8988T (cell line): ENCODE measurements at regions not wholly inside any gene's neighbourhood (a gene's known extent, or its start where the extent isn't known, plus 50 kb on each side); places are given as distances from the start of the nearest gene placed in this dataset.

Source experiments
- DNase-seq: peaks from one replicate; pipeline ENCODE4 v3.0.0; 2011

DNA sequence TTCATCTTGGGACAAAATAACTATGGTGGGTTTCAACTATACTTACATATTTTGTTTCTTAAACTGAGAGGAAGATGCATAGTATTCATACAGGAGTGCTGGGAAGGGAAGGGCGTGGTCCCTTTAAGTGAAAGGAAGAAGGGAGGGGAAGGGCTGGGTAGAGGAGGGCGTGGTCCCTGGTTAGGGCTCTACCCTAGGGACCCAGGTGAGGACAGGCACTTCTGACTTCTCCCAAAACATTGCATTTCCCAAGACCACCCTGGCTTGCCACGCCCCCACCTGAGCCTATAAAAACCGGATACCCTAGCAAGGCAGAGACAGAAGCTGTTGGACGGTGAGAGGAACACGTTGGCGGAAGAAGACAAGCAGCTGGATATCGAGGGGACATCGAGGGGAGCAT lies 157.6 kb upstream of the PLXNA4 start:
- no peak for DNase-seq

DNA sequence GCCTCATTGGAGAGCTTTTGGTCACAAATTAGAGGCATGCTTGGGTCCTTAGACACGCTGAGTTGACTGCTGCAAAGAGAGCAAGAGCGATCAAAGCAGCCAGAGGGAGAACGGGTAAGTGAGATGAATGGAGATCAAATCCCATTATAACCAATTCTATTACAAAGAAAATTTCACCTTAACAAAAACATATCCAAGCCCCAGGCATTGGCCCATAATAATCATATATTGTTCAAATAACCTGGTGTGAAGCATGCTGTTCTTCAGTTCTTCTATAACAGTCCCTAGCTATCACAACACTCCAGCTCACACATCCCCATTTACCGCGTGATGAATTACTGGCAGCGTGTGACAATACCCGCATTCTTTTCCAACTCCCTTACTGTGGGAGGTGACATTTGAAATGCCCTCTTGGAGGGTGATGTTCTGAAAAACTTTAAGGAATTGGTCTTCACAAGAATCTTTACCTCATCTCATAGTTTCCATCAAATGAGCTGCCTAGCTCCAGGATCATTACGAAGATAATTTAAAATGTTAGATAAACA lies 156.1 kb upstream of the PLXNA4 start:
- no peak for DNase-seq

DNA sequence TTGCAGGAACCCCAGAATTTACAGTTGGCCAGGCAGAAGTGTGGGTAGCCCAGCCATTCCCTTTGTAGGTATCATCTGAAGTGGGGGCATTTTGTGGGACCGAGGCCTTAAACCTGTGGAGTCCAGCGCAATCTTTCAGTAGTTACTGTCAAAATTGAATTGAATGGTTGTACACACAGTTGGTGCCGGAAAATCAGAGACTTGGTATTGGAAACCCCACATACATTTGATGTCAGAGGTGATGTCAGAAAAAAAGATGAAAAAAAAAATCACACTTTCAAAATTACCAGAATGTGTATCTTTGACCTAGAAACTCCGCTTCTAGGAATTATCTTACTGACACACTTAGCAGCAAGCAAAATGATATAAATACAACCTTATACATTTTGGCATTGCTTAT lies 153.8 kb upstream of the PLXNA4 start:
- no peak for DNase-seq

DNA sequence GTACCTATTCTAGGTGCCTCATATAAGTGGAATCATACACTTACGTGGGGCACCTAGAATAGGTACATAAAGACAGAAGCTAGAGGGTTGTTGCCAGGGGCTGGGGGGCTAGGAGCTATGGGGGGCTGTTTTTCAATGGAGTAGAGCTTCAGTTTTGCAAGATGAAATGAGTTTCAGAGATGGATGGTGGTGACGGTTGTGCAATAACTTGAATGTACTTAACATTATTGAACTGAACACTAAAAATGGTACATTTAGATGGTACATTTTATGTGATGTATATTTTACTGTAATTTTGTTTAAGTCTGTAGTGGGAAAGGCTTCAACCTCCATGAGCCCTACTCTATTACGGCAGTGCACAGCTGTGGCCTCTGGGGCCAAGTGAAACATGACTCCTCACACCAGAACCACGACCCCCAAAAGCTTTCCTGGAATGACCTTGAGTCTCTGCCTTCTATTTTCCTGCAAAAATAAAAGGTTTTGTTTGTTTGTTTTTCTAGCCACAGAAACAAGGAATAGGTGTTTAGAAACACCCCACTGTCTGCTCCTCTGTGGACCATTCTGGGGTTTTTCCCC lies 147.3 kb upstream of the PLXNA4 start:
- DNase-seq, result no peak

DNA sequence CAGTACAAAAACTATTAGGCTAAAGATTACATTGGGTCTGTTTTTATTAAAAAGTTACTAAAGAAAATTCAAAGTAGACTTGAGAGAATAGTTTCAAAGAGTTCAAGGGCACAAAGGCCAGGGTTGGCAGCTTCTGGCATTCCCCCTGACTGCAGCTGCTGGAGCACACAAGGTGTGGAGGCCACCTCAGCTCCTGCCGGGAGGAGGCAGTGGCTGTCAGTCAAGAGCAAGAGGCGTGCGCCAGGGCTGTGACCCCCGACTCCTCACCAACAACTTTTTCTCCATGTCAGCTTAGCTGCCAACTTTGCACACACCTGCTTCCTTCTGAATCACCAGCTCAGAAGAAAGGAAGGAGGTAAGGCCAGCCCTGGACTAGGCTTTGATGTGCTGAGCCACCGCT lies 144.6 kb upstream of the PLXNA4 start:
- DNase-seq, result no peak

DNA sequence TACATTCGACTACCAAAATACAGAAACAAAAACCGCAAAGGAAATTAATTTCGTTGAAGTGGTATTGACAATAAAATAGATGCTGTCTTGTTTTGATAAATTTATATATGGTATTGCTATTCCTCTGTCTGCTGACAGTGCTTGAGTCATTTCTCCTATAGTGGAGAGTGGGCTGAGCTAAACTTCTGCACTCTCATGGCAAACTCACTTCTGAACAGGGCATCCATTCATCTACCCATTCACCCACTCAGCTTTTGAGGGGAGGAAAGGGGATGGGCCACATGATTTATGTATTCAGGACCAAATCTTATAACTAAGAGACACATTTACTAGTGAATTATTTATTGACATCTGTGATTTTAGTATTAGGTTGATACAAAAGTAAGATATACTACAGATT lies 137.6 kb upstream of the PLXNA4 start:
- DNase-seq, result no peak

DNA sequence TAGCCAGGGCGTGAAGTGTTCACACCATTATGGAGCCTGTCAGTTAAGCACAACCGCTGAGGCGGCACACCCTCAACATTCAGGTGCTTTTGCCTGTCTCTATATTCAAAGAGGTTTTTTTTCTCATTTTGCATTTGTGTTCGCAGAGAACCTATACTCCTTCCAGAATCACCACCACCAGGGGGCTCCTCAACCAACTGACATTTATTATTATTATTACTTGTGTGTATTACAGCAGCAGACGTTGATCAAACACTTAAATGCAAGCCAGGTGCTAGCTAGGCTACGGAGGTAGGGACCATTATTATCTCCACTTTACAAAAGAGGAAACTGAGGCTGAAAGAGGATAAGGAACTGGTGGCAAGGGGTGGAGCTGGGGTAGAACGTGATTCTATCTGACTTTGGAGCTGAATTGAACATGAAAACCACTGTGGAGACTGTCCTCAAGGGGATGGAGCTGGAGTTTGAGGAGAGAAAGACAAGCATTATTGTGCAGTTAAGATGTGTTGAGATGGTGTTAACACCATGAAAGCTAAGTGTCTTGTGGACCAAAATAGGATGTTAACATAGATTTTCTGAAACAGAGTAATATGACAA lies 133.8 kb upstream of the PLXNA4 start:
- no peak for DNase-seq

DNA sequence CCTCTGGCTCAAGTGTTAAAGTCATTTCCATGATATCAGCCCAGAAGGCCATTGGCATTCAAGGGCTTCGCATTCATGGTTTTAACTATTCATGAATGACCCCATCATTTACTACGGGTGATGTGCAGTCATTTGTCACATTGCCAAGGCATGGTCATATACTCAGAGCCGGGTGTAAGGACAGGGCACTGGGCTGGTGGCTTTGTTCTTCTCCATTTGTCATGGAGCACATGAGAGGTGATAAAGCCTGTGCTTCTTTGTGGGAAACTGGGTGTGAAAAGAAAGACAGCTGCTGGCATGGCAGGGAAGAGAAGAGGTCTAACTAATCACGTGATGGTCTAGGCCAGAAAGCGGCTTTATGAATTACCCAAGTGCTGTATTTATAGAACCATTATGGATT lies 132.2 kb upstream of the PLXNA4 start:
- DNase-seq, result no peak

DNA sequence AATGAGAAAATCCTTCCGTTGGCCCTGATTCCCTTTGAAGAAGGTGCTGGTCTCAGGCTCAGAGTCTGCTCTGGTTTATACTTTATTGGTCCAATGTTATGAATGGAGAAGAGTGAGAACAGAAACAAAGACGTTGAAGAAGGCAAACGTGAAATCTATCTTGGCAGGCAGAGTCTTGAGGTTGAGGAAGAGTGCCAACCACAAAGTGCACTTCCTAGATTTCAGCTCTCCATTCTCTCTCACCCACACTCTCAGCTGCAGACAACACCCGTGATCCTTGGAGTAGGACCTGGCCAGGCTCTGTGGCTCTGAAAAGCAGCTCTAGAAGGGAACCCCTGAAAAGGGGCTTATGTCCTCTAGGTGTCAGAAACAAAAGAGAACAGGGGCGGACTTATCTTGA lies 128.9 kb upstream of the PLXNA4 start:
- DNase-seq, result no peak

DNA sequence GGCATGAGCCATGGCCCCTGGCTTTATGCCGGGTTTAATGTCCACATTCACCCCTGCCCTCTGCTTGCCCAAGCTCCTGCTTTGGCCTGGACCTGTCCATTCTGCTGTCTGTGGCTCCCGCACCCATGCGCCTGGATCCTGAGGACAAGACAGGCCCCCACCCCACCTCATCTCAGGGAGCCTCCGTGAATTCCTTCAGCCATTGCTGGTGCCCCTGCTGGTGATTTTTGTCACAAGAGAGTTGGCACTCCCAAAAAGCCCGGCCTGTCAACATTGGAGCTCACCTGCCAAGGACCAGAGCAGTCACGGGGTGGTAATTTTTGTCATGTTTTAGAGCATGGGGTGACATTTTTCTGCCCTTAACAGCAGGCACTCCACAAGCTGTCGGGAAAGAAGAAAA lies 127.5 kb upstream of the PLXNA4 start:
- no peak for DNase-seq

DNA sequence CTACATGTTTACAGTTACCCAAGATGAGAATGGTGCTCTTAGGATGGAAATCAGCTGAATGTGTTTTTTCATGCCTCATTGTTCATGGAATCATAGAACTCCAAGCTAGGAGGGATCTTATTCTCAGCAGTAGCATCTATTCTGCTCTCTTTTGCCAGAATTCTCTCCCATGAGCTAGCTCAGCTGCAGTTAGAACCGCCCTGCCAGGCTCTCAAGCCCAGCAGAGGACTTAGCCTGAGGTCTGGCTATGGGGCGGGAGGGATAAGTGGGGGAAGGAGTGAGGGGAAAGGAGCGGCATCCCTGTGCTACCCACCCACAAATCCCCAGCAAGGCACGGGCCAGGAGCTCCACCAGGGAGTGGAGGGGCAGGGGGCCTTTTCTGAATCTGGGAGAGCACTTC lies 120.7 kb upstream of the PLXNA4 start:
- no peak for DNase-seq

DNA sequence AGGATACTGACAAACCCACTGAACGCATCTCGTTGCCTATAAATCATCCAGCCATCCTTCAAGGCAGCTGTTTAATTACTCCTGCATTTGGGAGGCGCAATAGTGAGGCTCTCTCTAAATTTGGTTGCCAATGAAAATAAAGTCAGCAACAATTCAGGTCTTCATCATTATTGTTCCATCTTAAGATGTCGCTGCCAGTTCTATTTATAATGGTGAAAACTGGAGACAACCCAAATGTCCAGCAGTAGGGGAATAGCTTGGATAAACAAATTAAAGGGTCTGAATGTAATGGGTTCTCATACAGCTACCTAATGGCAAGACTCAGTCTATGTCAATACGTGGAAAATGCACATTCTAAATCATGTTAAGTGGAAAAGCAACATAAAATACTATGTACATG lies 120.1 kb upstream of the PLXNA4 start:
- no peak for DNase-seq

DNA sequence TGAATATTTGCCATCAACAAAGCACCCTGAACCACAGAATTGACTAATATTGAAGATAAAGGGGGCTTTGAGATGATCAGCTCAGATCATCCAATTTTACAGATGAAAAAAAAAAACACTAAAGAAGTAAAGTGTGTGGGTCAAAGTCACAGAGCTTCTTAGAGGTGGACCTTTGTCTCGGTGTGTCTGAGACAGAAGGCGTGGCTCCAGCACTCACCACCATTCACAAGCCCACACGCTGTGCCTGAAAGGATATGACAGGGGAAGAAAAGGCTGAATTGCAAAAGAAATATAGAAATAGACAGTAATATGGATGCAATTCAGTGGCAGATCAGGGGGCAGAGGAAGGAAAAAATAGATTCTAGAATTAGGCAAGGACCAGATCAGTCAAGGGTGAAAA lies 114.9 kb upstream of the PLXNA4 start:
- no peak for DNase-seq

DNA sequence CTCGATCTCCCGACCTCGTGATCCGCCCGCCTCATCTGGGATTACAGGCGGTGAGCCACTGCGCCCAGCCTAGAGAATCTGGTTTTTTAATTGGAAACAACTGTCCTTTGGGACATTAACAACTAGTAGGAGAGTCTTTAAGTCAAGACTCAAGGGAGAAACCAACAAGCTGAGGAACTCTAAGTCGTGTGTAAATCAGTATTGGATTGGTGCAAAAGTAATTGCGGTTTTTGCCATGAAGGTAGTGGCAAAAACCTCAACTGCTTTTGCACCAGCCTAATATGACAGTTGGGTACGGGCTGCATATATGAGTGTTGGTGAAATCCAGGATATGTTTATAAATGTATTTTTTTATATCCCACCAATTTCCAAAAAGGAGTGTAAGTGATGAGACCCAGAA lies 113.9 kb upstream of the PLXNA4 start:
- DNase-seq, result no peak

DNA sequence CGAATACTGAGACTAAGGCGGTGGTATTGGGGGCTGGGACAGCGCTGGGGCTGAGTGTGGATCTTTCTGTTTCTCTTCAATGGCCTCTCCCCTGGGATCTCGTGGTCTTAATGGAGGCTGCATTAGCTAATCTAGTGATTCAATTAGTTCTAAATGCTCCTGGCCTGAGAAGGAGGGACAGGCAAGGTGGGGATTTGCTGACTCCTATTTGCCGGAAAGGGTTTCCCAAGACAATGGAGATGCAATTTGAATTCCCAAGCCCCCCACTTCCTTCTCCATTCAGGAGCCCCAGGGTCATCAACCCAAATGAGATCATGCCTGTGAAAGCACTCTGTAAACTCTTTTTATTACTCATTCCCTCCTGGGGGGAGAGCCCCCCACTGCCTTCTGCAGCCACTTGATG lies 111.7 kb upstream of the PLXNA4 start:
- no peak for DNase-seq

DNA sequence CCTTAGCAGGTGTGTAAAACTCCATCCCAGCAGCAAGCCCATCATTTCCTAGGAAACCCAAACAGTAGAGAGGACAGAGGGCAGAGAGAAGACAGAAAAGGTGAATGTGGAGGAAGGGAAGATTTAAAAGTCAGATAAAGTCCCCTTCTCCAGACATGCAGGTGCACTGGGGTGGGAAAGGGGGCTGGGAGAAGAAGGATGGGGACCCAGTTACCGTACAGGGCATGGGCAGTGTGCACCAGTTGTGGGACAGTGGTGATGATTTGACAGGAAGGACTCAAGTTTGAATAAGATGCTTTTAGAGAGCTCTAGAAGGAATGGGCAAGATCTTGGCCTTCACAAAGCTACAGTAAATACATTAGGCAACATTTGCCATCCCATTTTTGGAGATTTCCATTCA lies 110.7 kb upstream of the PLXNA4 start:
- no peak for DNase-seq

DNA sequence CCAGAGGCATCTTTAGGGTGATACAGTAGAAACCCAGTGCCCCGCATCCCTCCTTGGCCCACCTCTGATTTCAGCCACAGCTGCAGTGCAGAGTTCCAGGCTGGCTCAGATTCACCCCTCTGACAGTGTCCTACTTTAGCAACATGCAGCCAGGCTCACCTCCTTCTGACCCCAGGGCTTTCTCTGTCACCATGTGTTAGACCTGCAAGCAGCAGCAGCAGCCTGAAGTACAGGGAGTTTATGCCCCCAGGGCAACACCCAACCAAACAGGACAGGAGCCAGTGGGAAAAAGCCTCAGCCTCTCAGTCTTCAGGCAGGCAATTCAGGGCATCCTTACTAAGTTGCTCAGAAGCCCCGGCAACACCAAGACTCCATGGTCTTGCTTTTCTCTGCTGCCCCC lies 109.0 kb upstream of the PLXNA4 start:
- DNase-seq, result no peak

DNA sequence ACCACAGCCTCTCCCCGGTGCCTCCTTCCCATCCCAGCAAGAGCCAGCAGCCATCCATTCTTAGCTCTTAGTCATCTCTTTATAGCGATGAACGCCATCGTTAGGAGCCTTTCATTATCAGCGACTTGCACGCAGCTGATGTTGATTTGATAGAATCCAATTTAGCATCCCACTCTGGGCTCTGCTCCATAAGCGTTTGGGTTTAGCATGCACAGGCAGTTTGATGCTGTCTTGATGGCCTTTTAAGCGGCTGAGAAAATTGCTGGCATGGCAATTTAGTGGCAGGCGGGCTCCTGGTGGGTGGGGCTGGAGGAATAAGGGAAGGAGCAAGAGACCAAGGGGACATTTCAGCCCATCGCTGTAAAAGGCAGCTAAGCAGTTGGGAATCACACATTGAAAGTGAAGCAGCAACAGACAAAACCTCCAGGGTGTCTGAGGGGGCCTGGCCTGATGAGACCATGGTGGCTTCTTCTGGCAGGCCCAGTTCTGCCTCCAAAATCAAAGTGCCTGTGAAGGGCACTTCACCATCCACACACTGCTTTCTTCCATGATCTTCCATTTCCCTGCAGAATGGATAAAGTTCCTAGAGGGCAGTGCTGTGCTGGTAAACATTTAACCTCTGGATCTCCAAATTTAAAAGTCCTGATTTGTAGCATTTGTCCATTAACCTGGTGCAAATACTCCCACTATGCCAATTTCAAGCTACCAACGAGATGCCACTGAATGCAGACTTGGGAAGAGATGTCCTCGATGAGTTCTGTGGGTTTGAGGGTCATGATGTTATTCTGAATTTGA lies 107.8 kb upstream of the PLXNA4 start:
- DNase-seq, result no peak

DNA sequence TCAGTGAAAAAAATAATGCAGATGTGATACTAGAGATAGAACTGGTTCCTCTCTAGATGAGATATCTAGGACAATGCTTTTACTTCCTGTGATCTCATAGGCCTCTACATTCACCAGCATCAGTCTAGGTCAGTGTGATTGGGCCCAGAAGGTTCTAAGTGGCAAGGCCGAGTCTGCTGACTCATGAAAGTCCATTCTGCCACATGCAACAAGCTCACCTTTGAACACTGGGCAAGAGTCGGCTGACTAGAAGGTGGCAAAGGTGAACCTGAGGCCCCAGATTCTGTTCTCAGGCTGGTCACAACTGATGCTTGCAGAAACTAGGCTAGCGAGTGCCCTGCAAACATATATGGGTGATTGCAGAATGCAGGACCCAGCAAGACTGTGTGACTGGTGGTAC lies 105.7 kb upstream of the PLXNA4 start:
- DNase-seq, result no peak

DNA sequence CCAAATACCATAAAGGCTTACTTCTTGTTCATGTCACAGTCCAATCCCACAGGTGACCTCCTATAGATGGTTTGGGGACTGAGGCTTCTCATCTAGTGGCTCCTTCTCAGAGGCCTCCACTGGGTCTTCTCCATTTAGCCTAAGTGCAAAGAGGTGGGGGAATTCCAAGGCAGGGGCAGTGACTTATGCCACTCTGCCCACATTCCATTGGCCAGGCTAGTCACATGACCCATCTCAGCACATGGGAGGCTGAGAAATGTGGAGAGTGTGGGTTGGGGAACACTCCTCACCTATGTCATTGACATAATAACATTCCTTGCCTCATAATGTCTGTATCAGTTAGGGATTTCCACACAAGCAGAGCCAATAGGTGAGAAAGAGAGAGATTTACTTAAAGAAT lies 104.3 kb upstream of the PLXNA4 start:
- no peak for DNase-seq

DNA sequence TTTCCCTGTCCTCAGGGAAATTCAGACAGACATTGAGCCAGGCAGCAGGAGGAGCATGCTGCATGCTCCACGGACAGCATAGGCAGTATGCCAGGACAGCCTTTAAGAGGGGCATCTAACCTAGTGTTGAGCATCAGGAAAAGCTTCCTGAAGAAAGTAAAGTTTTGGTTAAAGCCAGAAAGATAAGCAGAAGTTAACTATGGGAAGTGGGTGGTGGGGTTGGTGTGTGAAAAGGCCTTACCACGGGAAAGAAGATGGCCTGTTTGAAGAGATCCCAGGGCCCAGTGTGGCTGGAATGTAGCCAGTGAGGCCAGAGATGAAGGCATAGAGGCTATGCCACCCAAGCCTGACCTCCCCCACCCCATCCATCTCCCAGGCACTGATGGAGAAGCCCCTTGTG lies 102.4 kb upstream of the PLXNA4 start:
- DNase-seq, result no peak

DNA sequence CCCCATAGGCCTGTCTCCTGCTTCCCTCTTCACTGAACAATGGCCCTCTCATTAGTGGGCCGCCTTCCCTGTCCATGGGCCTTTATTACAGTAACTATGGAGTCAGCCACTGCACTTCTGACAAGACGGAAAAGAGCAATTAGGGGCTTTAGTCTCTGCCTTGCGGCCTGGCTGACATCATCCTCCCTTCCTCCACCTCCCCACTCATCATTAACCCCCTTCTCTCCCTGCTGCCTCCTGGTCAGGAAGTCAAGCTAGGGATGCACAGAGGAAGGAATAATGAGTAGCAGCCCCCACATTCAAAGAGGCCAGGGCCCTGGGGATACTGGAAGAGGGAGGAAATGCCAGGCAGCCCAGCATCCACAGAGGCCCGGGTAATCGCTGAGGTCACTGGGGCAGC lies 101.6 kb upstream of the PLXNA4 start:
- no peak for DNase-seq

DNA sequence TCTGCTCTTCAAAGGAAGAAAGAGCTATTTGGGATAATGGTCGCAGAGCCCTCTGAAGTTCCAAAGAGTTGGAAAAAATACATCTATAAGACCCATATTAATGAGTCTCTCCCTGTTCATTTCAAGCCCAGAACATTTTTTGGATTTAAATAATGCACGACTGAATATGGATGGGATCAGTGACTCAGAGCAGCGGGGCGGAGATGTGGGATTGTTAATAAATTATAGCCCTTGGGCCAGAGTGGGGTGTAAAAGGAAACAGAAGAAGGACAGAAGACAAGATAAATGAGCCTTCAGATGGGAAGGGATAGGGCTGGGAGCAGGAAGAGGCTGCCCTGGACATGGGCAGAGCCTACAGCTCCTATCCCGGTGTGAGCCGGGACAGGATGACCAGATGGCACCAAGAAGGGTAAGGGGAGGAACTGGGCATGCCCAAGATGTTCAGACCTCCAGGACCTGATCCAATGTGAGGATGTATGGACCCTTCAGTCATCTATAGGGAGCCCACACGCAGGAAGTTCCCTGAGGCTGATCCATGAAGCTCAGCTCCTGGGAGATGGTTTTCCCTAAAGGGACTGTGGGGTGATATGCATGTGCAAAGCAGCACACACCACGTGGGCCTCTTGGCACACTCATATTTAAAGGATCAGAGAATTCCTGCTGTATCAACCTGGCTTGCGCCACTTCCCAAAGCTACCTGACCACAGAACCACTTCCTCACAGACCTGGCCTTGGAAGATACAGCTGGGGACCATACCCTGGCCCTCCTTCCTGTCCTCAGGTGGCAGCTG lies 96.1 kb upstream of the PLXNA4 start:
- no peak for DNase-seq

DNA sequence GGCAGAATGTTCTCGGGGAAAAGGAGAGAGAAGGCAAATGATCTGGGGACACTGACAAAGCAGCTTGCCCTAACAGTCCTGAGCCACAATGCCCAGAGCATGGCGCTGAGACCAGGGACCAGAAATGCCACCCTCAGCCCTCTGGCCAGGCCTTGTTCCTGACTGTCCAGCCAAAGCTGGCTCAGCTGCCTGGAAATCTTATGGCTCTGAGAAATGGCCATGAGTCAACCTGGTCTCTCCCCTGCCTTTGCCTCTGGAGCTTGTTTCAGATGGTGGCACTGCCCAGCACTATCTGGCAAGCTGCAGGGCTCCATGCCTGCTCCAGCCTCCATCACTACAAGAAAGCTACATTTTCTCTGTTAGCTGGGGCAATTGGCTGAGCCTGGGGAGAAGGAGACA lies 90.5 kb upstream of the PLXNA4 start:
- no peak for DNase-seq
